Naive thymus-derived CD8-positive, alpha-beta T cell (primary cell): ENCODE measurements at regions not wholly inside any gene's neighbourhood (a gene's known extent, or its start where the extent isn't known, plus 50 kb on each side); places are given as distances from the start of the nearest gene placed in this dataset.

Experiments used
- ATAC-seq, 2 donors: fragments of 150-1000 bp; cut with Tn5 transposase in 1 of 2; sonication (Bioruptor Pico), chemical (Tn5 transposase) in 1 of 2; 1 replicate in 1 of 2; 2 replicates in 1 of 2; pipeline ENCODE4 v1.10.0; 2021; ENCODE audit warnings: mild to moderate bottlenecking in 2 of 2, moderate library complexity in 2 of 2
- POLR2A ChIA-PET: fragments of 350-600 bp; sonication (Branson Sonifier 250); formaldehyde crosslinking; loops from one replicate; lab custom pipeline; 2021; ENCODE audit warnings: antibody characterized with exemption; lab: Charles Lee
- DNase-seq, 10 donors: peaks; one replicate each; pipeline versions ENCODE4 v3.0.0 to v3.0.0-alpha.2; 2020 to 2022
- H3K27ac Mint-ChIP-seq, 10 donors: one replicate each; pipeline ENCODE4 v1.8.0; 2020 to 2022; ENCODE audit warnings: mild to moderate bottlenecking in 10 of 10, mixed read lengths in 10 of 10, moderate library complexity in 4 of 10, inconsistent platforms in 1 of 10
- H3K27me3 Mint-ChIP-seq, 5 donors: one replicate each; pipeline ENCODE4 v1.8.0; 2021 to 2022; ENCODE audit warnings: mixed read lengths in 5 of 5
- H3K36me3 Mint-ChIP-seq, 3 donors: one replicate each; pipeline ENCODE4 v1.8.0; 2020 to 2022; ENCODE audit warnings: mixed read lengths in 3 of 3, mild to moderate bottlenecking in 2 of 3, inconsistent platforms in 1 of 3
- H3K4me1 Mint-ChIP-seq, 4 donors: one replicate each; pipeline ENCODE4 v1.8.0; 2021 to 2022; ENCODE audit warnings: mixed read lengths in 4 of 4
- H3K4me3 Mint-ChIP-seq, 10 donors: one replicate each; pipeline ENCODE4 v1.8.0; 2020 to 2022; ENCODE audit warnings: mild to moderate bottlenecking in 10 of 10, mixed read lengths in 10 of 10, moderate library complexity in 6 of 10, inconsistent platforms in 1 of 10
- H3K9me3 Mint-ChIP-seq, 9 donors: one replicate each; pipeline ENCODE4 v1.8.0; 2020 to 2022; ENCODE audit warnings: mixed read lengths in 9 of 9, mild to moderate bottlenecking in 3 of 9, inconsistent platforms in 1 of 9, moderate library complexity in 1 of 9

GRCh38 chr4:4696530-4696929 is 154.7 kb upstream of the STX18 start:
- peaks cover 0 to 2% (median 0%) of the 10 kb centered on the region in 4 donors for H3K4me1 Mint-ChIP-seq
- POLR2A ChIA-PET: no interaction called here
- DNase-seq (no peak), ATAC-seq (no peak)
- no peak overlapping the region for H3K4me3 Mint-ChIP-seq
- peaks cover 0 to 2% (median 0%) of the 10 kb centered on the region in 9 donors for H3K9me3 Mint-ChIP-seq
- H3K27ac Mint-ChIP-seq: no peak overlapping the region
- no peaks in the 10 kb centered on the region for H3K27me3 Mint-ChIP-seq
- H3K36me3 Mint-ChIP-seq: peaks cover 5 to 8% (median 5%) of the 10 kb centered on the region in 3 donors

GRCh38 chr4:4695497-4695896 is 153.6 kb upstream of the STX18 start:
- Mint-ChIP-seq H3K9me3 (peaks cover 0 to 6% (median 0%) of the 10 kb centered on the region in 9 donors), H3K27ac (no peak overlapping the region), H3K4me3 (peak overlapping the region in 1 of 10 donors; percentile 21), H3K27me3 (no peaks in the 10 kb centered on the region), H3K4me1 (peaks cover 0 to 3% (median 0%) of the 10 kb centered on the region in 4 donors), H3K36me3 (peaks cover 8 to 14% (median 10%) of the 10 kb centered on the region in 3 donors)
- no peak for DNase-seq
- no peak for ATAC-seq
- POLR2A ChIA-PET: no interaction called here

DNA sequence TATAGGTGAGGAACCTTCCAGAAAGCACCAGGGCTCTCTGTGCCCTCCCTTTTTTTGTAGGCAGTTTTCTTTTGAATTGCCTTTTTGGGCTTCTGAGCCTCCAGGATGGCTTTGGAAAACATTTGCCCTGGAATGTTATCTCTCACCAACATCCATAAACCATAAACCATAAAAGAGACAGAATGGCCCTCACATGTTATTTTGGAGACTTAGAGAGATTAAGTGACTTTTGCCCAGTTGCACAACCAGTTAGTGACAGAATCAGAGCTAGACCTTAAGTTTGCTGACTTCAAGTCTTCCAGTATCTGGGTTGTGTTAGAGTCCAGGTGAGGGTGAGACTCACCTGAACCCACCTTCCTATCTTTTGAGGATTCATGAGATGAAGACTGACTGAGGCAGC is 153.0 kb upstream of the STX18 start:
- Mint-ChIP-seq H3K27ac (no peak overlapping the region), H3K27me3 (no peaks in the 10 kb centered on the region), H3K4me1 (peaks cover 0 to 3% (median 0%) of the 10 kb centered on the region in 4 donors), H3K36me3 (peaks cover 14 to 21% (median 15%) of the 10 kb centered on the region in 3 donors), H3K9me3 (peaks cover 0 to 11% (median 3%) of the 10 kb centered on the region in 9 donors), H3K4me3 (no peak overlapping the region)
- DNase-seq (no peak), ATAC-seq (no peak)
- POLR2A ChIA-PET: no interaction called here

DNA sequence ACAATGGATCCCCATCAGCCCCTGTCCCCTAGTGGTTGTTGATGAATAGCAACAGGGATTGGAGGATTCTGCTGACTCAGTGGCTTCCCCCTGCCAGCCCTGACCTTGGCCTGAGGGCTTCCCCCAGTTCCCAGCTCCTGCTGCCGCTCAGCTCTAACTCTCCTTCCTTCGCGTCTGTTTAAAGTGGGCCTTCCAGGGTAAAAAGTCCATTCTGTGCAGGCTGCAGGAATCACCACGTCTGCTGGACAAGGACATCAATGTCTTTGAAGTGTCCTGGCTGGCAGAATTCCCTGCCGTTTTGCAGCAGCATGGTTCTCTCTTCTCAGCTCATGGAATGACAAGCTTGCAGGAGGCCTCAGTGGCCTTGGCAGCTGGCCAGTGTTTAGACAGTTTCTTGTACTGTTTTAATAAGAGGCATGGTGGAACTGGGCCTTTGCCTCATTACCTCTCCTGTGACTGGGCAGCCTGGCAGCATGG is 152.5 kb upstream of the STX18 start:
- Mint-ChIP-seq H3K27me3 (no peaks in the 10 kb centered on the region), H3K9me3 (peaks cover 0 to 12% (median 3%) of the 10 kb centered on the region in 9 donors), H3K27ac (no peak overlapping the region), H3K36me3 (peaks cover 18 to 26% (median 19%) of the 10 kb centered on the region in 3 donors), H3K4me1 (peaks cover 0 to 3% (median 0%) of the 10 kb centered on the region in 4 donors), H3K4me3 (no peak overlapping the region)
- ATAC-seq (no peak), DNase-seq (no peak)
- POLR2A ChIA-PET: no interaction called here

GRCh38 chr4:4693755-4694295 is 152.0 kb upstream of the STX18 start:
- no peak overlapping the region for H3K27ac Mint-ChIP-seq
- H3K4me3 Mint-ChIP-seq: no peak overlapping the region
- POLR2A ChIA-PET: no interaction called here
- H3K9me3 Mint-ChIP-seq: peaks cover 0 to 12% (median 3%) of the 10 kb centered on the region in 9 donors
- ATAC-seq (no peak), DNase-seq (no peak)
- no peaks in the 10 kb centered on the region for H3K27me3 Mint-ChIP-seq
- H3K4me1 Mint-ChIP-seq: peaks cover 0 to 3% (median 0%) of the 10 kb centered on the region in 4 donors
- H3K36me3 Mint-ChIP-seq: peaks cover 18 to 31% (median 24%) of the 10 kb centered on the region in 3 donors

GRCh38 chr4:4693258-4693657 is 151.4 kb upstream of the STX18 start:
- Mint-ChIP-seq H3K27ac (no peak overlapping the region), H3K36me3 (peaks cover 18 to 32% (median 29%) of the 10 kb centered on the region in 3 donors), H3K4me1 (peaks cover 0 to 3% (median 0%) of the 10 kb centered on the region in 4 donors), H3K4me3 (no peak overlapping the region), H3K27me3 (no peaks in the 10 kb centered on the region), H3K9me3 (peaks cover 0 to 12% (median 3%) of the 10 kb centered on the region in 9 donors)
- ATAC-seq: no peak
- DNase-seq: no peak
- POLR2A ChIA-PET: no interaction called here

- Mint-ChIP-seq H3K36me3 (peaks cover 13 to 38% (median 35%) of the 10 kb centered on the region in 3 donors), H3K4me1 (peaks cover 0 to 4% (median 0%) of the 10 kb centered on the region in 4 donors), H3K27me3 (no peaks in the 10 kb centered on the region), H3K9me3 (peaks cover 0 to 12% (median 3%) of the 10 kb centered on the region in 9 donors), H3K27ac (no peak overlapping the region), H3K4me3 (no peak overlapping the region)
- POLR2A ChIA-PET: no interaction called here
- no peak for ATAC-seq
- DNase-seq: no peak
Observed at GRCh38 chr4:4690854-4691253, 149.0 kb upstream of the STX18 start.

GRCh38 chr4:4689694-4690440 is 148.0 kb upstream of the STX18 start:
- Mint-ChIP-seq H3K4me1 (peaks cover 0 to 4% (median 0%) of the 10 kb centered on the region in 4 donors), H3K36me3 (peaks cover 13 to 38% (median 35%) of the 10 kb centered on the region in 3 donors), H3K27ac (peak overlapping the region in 1 of 10 donors; percentile 58), H3K4me3 (no peak overlapping the region), H3K9me3 (peaks cover 0 to 12% (median 3%) of the 10 kb centered on the region in 9 donors), H3K27me3 (no peaks in the 10 kb centered on the region)
- POLR2A ChIA-PET: no interaction called here
- DNase-seq: no peak
- ATAC-seq: no peak

- Mint-ChIP-seq H3K4me3 (no peak overlapping the region), H3K4me1 (peaks cover 0 to 4% (median 0%) of the 10 kb centered on the region in 4 donors), H3K27me3 (no peaks in the 10 kb centered on the region), H3K36me3 (peaks cover 13 to 38% (median 35%) of the 10 kb centered on the region in 3 donors), H3K27ac (no peak overlapping the region), H3K9me3 (peaks cover 0 to 12% (median 3%) of the 10 kb centered on the region in 9 donors)
- no peak for DNase-seq
- POLR2A ChIA-PET: no interaction called here
- no peak for ATAC-seq
Observed at GRCh38 chr4:4687935-4688727, 146.3 kb upstream of the STX18 start.

DNA sequence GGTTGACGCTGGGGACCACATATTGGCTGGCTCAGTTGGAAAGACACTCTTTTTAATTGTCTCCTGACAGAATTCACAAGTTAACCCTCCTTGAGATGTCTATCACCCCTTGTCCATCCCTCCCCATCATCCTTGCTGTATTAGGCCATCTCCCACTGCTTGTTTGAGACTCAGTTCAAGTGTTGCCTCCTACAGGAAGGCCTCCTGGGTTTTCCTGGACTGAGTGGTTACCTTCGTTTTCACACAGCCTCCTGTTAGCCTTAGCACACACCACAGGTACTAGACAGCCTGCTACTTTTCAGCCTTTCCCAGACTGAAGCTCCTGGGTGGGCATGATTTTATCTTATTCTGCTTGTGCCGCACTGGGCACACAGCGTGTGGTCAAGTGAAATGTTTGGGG is 145.3 kb upstream of the STX18 start:
- Mint-ChIP-seq H3K27ac (no peak overlapping the region), H3K4me3 (no peak overlapping the region), H3K27me3 (no peaks in the 10 kb centered on the region), H3K4me1 (peaks cover 0 to 4% (median 0%) of the 10 kb centered on the region in 4 donors), H3K36me3 (peaks cover 13 to 36% (median 35%) of the 10 kb centered on the region in 3 donors), H3K9me3 (peaks cover 0 to 12% (median 3%) of the 10 kb centered on the region in 9 donors)
- no peak for ATAC-seq
- POLR2A ChIA-PET: no interaction called here
- no peak for DNase-seq

DNA sequence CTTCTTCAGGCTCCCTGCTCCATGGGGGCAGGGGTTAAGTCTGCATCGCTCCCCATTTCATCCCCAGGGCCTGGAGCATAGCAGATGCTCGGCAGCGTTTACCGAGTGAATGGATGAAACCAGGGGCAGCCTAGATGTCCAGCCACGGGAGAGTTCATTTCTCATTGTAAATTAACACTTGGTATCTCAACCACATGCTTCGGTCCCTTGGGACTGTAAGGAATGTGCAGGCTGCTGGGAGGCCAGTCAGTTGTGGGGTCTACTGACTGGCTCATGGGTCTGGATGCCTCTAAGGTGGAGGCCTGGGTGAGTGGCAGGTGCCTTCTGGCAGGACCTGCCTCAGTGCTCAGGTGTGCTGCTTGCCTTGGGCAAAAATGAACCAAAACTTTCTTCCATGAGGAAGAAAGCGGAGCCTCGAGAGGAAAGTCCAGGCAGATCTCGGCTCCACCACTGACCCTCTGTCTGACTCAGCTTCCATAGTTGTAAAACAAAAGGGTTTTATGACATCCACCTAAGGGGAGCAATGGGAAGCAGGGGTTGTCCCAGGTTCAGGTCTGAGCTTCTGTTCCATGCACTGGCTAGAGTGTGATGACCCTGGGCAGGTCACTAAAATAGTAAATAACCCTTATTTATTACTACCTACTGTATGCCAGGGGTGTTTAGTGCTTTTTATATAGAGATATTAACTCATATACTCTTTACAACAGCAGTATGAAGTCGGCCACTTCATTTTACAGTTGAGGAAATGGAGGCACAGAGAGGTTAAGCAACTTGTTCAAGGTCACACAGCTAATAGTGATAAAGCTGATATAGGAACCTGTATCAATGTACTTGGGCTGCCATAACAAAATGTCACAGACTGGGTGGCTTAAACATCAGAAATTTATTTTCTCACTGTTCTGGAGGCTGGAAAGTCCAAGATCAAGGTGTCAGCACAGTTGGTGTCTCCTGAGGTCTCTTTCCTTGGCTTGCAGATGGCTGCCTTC is 144.3 kb upstream of the STX18 start:
- Mint-ChIP-seq H3K27me3 (no peaks in the 10 kb centered on the region), H3K9me3 (peaks cover 0 to 12% (median 3%) of the 10 kb centered on the region in 9 donors), H3K4me1 (peaks cover 0 to 1% (median 0%) of the 10 kb centered on the region in 4 donors), H3K4me3 (no peak overlapping the region), H3K36me3 (peaks cover 13 to 29% (median 29%) of the 10 kb centered on the region in 3 donors), H3K27ac (no peak overlapping the region)
- no peak for ATAC-seq
- no peak for DNase-seq
- POLR2A ChIA-PET: no interaction called here

GRCh38 chr4:4681653-4682052 is 139.8 kb upstream of the STX18 start:
- Mint-ChIP-seq H3K27ac (no peak overlapping the region), H3K4me3 (no peak overlapping the region), H3K36me3 (peaks cover 0 to 11% (median 8%) of the 10 kb centered on the region in 3 donors), H3K27me3 (no peaks in the 10 kb centered on the region), H3K4me1 (peaks cover 0 to 1% (median 0%) of the 10 kb centered on the region in 4 donors), H3K9me3 (no peaks in the 10 kb centered on the region)
- DNase-seq (no peak), ATAC-seq (no peak)
- POLR2A ChIA-PET: no interaction called here
